Activated CD4-positive, alpha-beta T cell treated with anti-CD3 and anti-CD28 coated beads, Interleukin-2, amount 50 U/mL, for 48 hours (primary cell): ENCODE measurements at regions not wholly inside any gene's neighbourhood (a gene's known extent, or its start where the extent isn't known, plus 50 kb on each side); places are given as distances from the start of the nearest gene placed in this dataset.

Source experiments
- DNase-seq, 2 experiments: peaks; one replicate each; pipeline ENCODE4 v3.0.0-alpha.2; 2020

DNA sequence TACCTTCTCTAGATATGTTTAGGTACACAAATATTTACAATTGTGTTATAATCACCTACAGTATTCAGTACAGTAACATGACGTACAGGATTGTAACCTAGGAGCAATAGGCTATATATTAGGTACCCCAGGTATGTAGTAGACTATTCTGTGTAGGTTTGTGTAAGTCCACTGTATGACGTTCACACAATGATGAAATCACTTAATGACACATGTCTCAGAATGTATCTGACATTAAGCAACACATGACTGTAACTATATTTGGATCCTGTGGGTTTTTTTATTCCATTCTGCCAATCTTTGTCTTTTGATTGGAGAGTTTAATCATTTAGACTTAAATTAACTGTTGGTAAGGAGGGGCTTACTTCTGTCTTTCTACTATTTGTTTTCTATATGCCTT lies 52.1 kb downstream of the STYXL2 start:
- DNase-seq: no peak

- DNase-seq: no peak
Observed at GRCh38 chr1:167146903-167147539, 53.1 kb downstream of the STYXL2 start.

DNA sequence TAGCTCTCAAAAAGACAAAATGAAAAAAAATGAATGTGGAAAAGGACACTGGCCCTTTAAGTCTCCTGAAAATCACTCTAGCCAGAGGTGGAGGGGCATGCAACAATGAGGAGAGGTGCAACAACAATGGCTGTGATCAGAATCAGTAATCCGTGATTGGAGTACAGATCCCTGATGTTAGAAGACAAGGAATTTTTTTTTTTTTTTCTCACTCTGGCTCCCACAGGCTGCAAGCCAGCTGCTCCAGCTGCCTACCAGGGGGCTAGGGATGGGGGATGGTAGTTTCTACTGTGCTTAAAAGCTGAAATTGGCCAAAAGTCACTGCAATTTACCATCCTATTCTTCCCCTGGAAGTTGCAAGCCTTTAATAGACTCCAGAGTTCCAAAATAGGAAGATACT lies 54.5 kb downstream of the STYXL2 start:
- no peak for DNase-seq

- no peak for DNase-seq
Observed at GRCh38 chr1:167149793-167150491, 56.1 kb downstream of the STYXL2 start.

- no peak for DNase-seq
Observed at GRCh38 chr1:167150492-167150833, 56.6 kb downstream of the STYXL2 start.

DNA sequence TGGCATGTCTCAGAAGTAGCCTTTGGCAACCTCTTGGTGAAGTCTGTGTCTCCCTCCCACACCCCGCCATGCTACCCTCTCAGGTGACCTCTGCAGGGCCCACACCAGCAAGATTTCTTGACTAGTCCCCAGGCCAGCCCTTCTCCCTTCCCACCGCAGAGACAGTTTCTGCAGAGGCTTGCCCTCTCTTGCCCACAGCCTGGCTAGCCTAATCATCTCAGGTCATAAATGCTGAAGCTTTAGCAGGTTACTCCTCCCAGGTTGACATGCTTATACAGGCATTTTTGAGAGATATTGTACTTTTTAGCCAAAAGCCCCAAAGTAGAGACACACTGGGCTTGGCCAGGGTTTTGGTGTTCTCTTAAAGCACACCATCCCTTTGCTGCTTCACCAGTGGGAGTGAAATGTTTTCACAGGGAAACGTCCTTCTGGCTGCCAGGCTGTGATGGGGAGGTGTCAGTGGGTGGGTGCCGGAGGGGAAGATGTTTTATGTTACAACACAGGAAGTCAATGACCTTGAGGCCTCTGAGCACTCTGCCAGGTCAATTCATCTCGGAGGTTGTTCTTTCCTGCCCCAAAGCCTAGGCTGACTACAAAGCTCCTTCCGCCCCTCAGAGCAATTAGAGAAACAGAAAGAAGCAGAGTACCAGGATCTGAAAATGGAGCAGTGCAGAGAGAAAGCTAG lies 58.5 kb downstream of the STYXL2 start:
- DNase-seq: peak in 1 of 2 experiments; percentile 7

- no peak for DNase-seq
Observed at GRCh38 chr1:167156466-167156865, 62.6 kb downstream of the STYXL2 start.

DNA sequence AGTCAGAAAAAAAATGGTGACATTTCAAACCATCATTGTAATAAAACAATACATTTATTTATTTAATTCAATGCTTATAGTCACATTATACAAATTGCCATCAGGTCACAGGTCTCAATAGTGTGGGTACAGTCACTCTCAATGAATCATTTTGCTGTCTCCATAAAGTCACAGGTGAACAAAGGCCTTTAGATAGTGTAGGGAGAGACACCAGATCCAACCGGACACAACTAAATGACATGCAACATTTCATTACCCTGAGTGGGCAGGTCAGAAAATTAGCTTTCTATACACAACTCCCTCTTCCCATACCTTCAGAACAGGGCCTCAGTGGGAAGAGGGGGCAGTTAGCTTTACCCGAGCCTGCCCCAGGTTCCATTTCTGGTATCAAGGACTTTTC lies 63.2 kb downstream of the STYXL2 start:
- DNase-seq: no peak

- DNase-seq: no peak
Observed at GRCh38 chr1:167158111-167158812, 62.4 kb upstream of the POU2F1 start.

DNA sequence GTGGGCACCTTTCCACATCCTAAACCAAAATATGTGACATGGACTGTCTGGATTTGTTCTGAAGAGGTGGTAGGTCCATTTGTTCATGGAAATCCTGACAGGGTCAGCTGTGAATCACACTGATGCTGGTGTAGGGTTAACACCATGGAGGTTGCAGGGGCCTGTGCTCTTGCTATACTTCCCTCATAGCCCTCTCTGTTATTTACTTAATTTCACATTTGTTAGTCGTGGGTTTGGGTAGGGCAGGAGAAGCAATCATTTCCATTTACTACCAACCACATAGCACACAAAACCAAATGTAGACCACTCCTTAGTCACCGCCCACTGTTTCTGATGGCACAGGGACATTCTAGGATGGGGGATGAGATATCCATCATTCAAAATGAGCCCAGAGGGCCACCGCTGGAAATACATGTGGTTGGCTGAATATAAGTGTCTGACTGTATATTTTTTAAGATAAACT lies 61.8 kb upstream of the POU2F1 start:
- no peak for DNase-seq

DNA sequence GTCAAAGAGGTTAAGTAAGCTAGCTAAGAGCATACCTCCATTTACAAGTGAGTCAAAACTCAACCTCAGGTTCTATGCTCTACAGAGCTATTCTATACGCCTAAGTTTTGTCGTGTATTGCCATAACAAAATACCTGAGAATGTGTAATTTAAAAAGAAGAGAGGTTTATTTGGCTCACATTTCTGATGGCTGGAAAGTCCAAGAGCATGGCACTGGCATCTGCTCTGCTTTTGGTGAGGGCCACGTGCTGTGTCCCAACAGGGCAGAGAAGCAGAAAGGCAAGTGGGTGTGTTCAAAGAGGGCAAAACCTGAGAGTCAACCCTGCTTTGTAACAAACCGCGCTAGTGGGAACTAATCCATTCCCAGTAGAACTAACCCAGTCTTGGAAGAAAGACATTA lies 60.9 kb upstream of the POU2F1 start:
- no peak for DNase-seq

DNA sequence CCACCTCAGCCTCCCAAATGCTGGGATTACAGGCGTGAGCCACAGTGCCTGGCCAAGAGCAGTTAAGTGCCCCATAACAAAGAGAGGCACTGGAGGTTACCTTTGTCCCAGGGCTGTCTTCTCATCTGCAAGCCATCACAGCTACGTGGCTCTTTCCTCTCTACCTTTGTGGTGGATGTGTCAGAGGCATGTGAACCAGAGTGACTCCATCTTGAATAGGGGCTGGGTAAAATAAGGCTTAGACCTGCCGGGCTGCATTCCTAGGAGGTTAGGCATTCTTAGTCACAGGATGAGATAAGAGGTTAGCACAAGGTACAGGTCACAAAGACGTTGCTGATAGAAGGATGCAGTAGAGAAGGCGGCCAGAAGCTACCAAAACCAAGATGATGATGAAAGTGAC lies 59.4 kb upstream of the POU2F1 start:
- DNase-seq: no peak

DNA sequence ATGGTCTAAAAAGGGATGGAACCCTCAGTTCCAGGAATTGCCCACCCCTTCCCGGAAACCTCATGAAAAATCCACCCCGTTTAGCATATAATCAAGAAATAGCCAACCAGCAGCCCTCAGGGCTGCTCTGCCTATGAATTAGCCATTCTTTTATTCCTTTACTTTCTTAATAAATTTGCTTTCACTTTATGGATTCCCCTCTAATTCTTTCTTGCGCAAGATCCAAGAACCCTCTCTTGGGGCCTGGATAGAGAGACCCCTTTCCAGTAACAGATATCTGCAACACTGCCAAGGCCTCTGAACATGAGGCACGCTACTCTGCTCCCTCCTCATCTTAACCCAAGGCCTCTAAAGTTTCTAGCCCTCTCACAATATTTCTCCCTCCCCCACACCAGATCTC lies 58.9 kb upstream of the POU2F1 start:
- DNase-seq: no peak

GRCh38 chr1:167165219-167165618 lies 55.5 kb upstream of the POU2F1 start:
- no peak for DNase-seq

DNA sequence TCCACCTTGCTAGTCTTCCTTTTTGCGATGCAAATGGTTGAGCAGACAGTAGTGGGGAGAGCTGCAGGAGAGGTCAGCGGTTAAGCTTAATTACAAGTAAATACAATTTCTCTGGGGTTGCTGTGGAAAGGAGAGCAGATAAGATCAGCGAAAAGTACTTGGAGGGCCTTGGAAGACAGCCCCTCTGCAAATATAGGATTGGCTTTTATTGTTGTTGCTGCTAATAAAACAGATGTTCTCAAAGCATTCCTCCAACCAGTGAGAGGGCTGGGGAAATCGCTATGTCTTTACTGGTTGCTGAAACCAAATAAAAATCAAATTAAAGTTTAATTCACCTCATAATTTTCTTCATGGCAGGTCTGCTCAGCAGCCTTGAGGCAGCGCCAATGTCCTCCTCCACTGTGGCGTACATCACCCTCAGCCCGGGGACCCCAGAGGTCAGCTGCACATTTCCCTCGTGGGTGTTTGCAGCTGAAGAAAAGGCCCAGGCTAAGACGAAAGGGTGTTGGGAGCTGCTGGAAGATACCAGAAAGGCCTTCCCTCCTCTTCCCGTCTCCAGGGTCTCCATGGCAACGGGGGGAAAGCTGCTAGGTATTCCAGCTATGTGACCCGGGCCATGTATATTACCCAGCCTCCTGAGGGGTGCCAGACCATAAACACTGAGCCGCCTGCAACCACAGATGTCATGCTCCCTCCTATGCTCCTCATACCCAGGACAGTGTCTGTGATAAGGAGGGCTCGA lies 54.6 kb upstream of the POU2F1 start:
- DNase-seq: no peak

- DNase-seq: no peak
Observed at GRCh38 chr1:167166690-167167075, 54.0 kb upstream of the POU2F1 start.

- DNase-seq: no peak
Observed at GRCh38 chr1:167168424-167168823, 52.3 kb upstream of the POU2F1 start.

DNA sequence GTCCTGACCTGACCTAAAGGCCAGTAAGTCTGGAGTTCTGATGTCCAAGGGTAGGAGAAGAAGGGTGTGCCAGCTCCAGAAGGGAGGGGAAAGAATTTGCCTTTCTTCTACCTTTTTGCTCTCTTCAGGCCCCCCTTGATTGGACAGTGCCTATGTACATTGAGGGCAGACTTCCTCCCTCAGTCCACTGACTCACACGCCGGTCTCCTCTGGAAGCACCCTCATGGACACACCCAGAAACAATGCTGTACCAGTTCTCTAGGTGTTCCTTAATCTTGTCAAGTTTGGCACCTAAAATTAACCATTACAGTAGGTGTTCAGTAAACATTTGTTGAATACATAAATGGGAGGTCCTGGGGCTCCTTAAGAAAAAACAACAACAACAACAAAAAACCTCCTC lies 51.0 kb upstream of the POU2F1 start:
- no peak for DNase-seq
